Duodenal mucosa (tissue), 2 donors: ENCODE measurements at regions not wholly inside any gene's neighbourhood (a gene's known extent, or its start where the extent isn't known, plus 50 kb on each side); places are given as distances from the start of the nearest gene placed in this dataset.

Experiments used
- H3K27ac ChIP-seq: one replicate; pipeline ENCODE4 v1.7.0; 2013; ENCODE audit warnings: low read depth, low read length
- H3K27me3 ChIP-seq, 2 donors: one replicate each; pipeline ENCODE4 v1.7.0; 2013; ENCODE audit warnings: low read length in 2 of 2, control low read depth in 1 of 2; ENCODE audit not compliant: insufficient read depth in 2 of 2, control insufficient read depth in 1 of 2
- H3K36me3 ChIP-seq, 2 donors: one replicate each; pipeline ENCODE4 v1.7.0; 2013; ENCODE audit warnings: low read length in 2 of 2, control low read depth in 1 of 2; ENCODE audit not compliant: insufficient read depth in 2 of 2, control insufficient read depth in 1 of 2
- H3K4me1 ChIP-seq, 2 donors: one replicate each; pipeline ENCODE4 v1.7.0; 2013; ENCODE audit warnings: low read length in 2 of 2, control low read depth in 1 of 2; ENCODE audit not compliant: insufficient read depth in 2 of 2, control insufficient read depth in 1 of 2
- H3K4me3 ChIP-seq, 2 donors: one replicate each; pipeline ENCODE4 v1.7.0; 2013; ENCODE audit warnings: low read length in 2 of 2, low read depth in 1 of 2
- H3K9ac ChIP-seq, 2 donors: one replicate each; pipeline ENCODE4 v1.7.0; 2013; ENCODE audit warnings: low read length in 2 of 2, low read depth in 1 of 2
- H3K9me3 ChIP-seq, 2 donors: one replicate each; pipeline ENCODE4 v1.7.0; 2013; ENCODE audit warnings: low read length in 2 of 2, control low read depth in 1 of 2; ENCODE audit not compliant: control insufficient read depth in 1 of 2

DNA sequence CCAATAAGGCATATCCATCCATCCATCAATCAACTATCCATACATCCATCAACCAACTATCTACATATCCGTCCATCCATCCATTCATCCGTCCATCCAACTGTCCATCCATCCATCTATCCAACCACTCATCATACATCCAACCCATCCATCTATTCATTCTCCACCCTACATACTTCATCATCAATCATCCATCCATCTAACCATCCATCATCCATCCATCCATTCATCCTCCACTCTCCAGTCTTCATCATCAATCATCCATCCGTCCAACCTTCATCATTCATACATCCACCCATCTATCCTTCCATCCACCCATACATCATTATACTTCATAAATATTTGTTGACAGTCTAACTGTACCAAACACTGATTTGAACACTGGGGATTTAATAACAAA lies 231.3 kb upstream of the DAB1 start:
- no peaks in the 10 kb centered on the region for H3K4me1 ChIP-seq
- H3K9me3 ChIP-seq: no peaks in the 10 kb centered on the region
- H3K4me3 ChIP-seq: no peak overlapping the region
- no peaks in the 10 kb centered on the region for H3K36me3 ChIP-seq
- no peak overlapping the region for H3K27ac ChIP-seq
- no peaks in the 10 kb centered on the region for H3K27me3 ChIP-seq
- no peak overlapping the region for H3K9ac ChIP-seq

DNA sequence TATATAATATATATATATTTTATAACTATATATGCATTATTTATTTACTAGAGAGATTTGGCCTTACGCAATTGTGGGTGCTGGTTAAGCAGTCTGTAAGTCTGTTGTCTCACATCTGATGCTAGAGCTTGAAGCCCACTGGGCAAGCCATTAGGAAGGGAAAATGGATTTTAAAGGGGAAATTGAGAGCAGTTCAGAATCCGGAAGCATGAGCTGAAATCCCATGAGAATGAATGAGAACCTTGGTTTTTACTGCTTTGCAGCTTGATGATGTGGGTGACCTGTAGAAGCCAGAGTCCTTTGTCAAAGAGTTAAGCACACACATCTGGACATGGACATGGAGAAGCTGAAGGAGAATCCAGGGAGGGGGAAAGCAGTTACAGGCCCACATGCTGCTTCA lies 220.8 kb upstream of the DAB1 start:
- Histone ChIP-seq H3K27ac (no peak overlapping the region), H3K27me3 (peaks cover 0 to 2% of the 10 kb centered on the region in 2 donors), H3K9ac (no peak overlapping the region), H3K4me3 (no peak overlapping the region), H3K4me1 (no peaks in the 10 kb centered on the region), H3K36me3 (no peaks in the 10 kb centered on the region), H3K9me3 (no peaks in the 10 kb centered on the region)

DNA sequence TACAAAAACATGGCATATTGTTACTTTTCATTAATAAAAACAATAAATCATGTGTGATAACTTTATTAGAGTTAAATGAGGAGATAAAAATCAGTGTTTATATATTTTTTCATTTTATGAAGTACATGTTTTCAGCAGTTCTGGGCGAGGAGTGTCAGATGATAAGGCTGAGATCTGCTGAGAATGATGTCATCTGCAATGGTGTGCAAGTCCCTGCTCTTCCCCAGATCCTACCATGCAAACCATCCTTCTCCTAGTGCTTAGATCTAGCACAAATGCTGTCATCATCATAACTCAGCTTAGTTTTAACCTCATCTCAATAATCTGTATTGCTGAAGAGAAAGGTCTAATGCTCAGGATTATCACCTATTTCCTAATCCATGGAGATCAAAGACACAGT lies 214.4 kb upstream of the DAB1 start:
- Histone ChIP-seq H3K9me3 (no peaks in the 10 kb centered on the region), H3K27me3 (peaks cover 2 to 4% of the 10 kb centered on the region in 2 donors), H3K4me1 (no peaks in the 10 kb centered on the region), H3K36me3 (no peaks in the 10 kb centered on the region), H3K27ac (no peak overlapping the region), H3K4me3 (no peak overlapping the region), H3K9ac (no peak overlapping the region)

DNA sequence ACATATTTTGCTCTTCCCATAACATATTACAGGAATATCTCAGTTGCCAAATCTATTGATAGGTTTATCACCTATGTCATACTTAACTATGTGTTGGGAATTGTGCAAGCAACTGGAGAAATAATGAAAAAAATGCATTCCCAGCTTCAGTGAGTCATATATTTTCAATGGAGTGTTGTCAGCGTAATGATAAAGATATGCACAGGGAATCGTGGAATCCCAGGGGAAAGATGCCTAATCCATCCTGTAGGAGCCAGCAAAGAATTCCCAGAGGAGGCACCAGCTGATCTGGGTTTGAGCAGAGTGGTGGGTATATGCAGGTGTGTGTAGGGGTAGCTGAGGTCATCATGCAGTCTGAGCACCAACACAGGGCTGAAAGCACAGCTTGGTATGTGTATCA lies 213.3 kb upstream of the DAB1 start:
- Histone ChIP-seq H3K36me3 (no peaks in the 10 kb centered on the region), H3K27ac (no peak overlapping the region), H3K9ac (no peak overlapping the region), H3K4me1 (no peaks in the 10 kb centered on the region), H3K9me3 (no peaks in the 10 kb centered on the region), H3K4me3 (no peak overlapping the region), H3K27me3 (peaks cover 0 to 4% of the 10 kb centered on the region in 2 donors)

DNA sequence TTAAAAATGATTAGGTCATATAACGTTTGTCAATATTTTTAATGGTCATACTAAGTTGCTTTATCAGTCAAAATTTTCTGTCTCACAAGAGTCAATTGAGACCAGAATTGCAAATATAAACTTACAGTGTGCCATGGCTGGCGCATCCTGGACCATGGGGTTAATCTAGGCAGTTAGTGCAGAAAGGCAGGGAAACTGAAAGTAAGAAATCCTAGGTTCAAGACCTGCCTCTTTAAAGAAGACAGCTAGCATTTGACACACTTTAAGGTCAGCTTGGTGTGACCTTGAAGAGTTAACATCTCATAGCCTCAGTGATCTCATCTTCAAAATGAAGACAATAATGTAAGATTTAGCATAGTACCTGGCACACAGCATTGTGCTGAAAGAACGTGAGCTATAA lies 210.0 kb upstream of the DAB1 start:
- H3K4me1 ChIP-seq: no peaks in the 10 kb centered on the region
- no peak overlapping the region for H3K4me3 ChIP-seq
- H3K9me3 ChIP-seq: no peaks in the 10 kb centered on the region
- H3K27ac ChIP-seq: no peak overlapping the region
- no peaks in the 10 kb centered on the region for H3K36me3 ChIP-seq
- peaks cover 0 to 4% of the 10 kb centered on the region in 2 donors for H3K27me3 ChIP-seq
- no peak overlapping the region for H3K9ac ChIP-seq

DNA sequence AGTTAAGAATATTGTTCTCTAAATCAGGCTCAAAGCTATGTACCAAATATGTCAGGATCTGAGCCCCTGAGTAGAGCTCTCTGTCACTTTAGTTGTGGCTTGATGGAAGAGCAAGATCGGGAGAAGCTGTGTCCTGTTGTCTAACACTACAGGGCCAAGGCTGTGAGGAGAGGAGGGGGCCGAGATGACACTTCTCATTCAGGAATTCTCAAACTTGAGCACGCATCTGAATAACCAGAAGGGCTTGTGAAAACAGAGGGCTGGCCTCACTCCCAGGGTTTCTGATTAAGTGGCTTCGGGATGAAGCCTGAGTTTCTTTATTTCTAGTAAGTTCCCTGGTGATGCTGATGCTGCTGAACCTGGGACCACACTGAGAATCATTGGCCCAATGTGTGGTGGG lies 209.2 kb upstream of the DAB1 start:
- H3K4me3 ChIP-seq: no peak overlapping the region
- no peaks in the 10 kb centered on the region for H3K27me3 ChIP-seq
- H3K27ac ChIP-seq: no peak overlapping the region
- no peaks in the 10 kb centered on the region for H3K4me1 ChIP-seq
- H3K9me3 ChIP-seq: no peaks in the 10 kb centered on the region
- H3K36me3 ChIP-seq: no peaks in the 10 kb centered on the region
- no peak overlapping the region for H3K9ac ChIP-seq

DNA sequence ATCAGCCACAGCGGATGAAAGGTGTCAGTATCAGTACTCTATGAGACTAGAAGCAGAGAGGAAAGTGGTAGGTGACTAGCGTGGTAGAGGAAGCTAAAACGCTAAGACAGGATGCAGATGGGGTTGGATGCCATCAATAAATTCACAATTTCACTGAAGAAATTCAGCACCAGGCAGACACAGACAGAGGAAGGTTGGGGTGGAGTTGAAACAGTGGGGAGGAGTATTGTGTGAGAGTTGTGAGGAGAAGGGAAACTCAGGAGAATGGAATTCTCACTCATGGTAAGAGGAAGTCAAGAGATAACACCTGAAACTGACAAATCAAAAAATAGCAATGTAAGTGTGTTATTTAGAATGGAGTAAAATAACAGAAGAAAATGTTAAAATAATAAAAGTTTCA lies 208.5 kb upstream of the DAB1 start:
- Histone ChIP-seq H3K36me3 (no peaks in the 10 kb centered on the region), H3K4me3 (no peak overlapping the region), H3K4me1 (no peaks in the 10 kb centered on the region), H3K9me3 (no peaks in the 10 kb centered on the region), H3K27me3 (no peaks in the 10 kb centered on the region), H3K9ac (no peak overlapping the region), H3K27ac (no peak overlapping the region)

DNA sequence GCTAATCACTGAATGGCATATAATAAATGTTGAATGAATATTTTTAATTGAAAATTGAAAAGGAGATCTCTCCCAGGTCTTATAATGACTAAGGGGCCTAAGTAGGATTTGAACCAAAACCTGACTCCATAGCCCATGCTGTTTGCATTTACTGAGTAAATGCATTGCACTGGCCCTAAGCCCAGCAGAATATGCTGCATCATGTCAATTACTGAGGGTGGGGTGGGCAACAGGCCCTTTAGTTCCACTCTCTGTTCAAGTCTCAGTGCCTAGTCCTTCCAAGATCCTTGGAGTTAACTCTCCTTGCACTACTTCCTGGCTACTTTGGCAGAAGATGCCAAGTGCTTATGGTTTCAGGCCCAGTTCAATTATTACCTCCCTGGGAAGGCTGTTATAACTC lies 203.8 kb upstream of the DAB1 start:
- no peak overlapping the region for H3K27ac ChIP-seq
- no peak overlapping the region for H3K9ac ChIP-seq
- H3K4me1 ChIP-seq: peaks cover 0 to 4% of the 10 kb centered on the region in 2 donors
- H3K9me3 ChIP-seq: no peaks in the 10 kb centered on the region
- H3K27me3 ChIP-seq: no peaks in the 10 kb centered on the region
- no peaks in the 10 kb centered on the region for H3K36me3 ChIP-seq
- H3K4me3 ChIP-seq: no peak overlapping the region

DNA sequence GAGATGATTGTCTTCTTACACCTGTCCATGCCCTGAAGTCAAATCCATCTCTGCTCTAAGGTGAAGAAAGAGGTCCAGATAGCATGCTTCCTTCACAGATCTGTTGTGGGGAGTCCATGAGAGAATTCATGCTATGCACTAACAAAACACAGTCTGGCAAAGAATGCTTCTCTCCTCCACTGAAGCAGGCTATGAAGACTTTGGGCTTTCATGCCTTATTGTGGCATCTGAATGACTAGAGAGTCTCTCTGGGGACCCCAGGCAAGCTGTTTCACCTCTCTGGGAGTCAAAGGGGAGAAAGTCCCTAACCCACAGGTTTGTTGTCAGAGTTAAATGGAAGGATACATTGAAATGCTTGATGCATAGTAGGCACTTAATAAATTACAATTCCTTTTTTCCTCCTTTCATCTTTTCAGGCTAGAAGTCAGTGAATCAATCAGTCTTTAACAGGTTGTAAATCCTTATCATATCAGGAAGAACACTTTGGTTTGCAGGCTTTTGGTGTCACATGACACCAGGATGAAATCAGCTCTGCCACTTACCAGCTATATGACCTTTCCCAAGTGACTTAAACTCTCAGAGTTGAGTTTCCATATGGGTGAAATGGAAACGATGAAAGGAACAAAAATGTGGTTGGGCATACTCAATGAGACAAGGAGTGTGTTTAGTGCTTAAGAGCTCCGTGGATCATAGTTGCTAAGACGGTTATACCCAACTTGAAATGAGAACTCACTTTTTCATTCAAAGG lies 200.1 kb upstream of the DAB1 start:
- Histone ChIP-seq H3K4me1 (peaks cover 0 to 4% of the 10 kb centered on the region in 2 donors), H3K27ac (no peak overlapping the region)

DNA sequence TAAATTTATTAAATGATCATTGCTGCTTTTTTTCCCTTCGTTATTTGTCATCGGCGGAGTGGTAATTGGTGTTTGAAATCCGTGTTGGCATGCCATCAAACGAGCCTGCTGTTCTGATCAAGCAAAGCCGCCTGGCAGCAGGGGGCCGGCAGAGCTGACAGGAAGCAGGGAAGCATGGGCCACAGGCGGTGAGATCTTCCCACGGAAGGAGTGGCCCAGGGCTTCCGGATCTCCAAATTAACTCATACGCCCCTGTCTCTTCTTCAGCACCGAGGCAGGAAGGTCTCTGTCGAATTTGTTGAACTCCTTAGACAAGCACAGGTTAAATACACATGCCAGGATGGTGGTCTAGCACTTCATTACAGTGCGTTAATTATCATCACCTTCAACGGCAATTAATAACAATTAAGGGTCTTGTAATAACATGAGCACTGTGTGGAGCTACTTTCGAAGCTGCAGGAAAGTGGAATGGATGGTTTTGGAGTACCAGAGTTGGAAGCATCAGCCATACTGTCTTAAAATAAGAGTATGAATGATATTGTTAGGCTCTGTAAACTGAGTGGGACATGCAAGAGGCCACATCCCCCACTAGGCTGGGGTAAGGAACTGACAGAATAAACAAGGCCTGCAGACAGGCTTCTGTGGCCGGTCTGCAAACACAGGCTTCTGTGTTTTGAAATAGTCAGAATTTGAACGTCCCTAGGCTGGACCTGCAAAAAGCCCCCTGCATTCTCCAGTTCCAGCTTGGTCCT lies 199.4 kb upstream of the DAB1 start:
- Histone ChIP-seq H3K36me3 (no peaks in the 10 kb centered on the region), H3K27ac (no peak overlapping the region), H3K9ac (no peak overlapping the region)

More for the DNA sequence above, 200.1 kb upstream of the DAB1 start:
- Histone ChIP-seq H3K36me3 (no peaks in the 10 kb centered on the region), H3K4me3 (no peak overlapping the region), H3K9me3 (no peaks in the 10 kb centered on the region), H3K27me3 (no peaks in the 10 kb centered on the region), H3K9ac (no peak overlapping the region)

More for the DNA sequence above, 199.4 kb upstream of the DAB1 start:
- peaks cover 0 to 4% of the 10 kb centered on the region in 2 donors for H3K4me1 ChIP-seq
- no peak overlapping the region for H3K4me3 ChIP-seq
- H3K9me3 ChIP-seq: no peaks in the 10 kb centered on the region
- no peaks in the 10 kb centered on the region for H3K27me3 ChIP-seq
